ENCODE measurements at regions not wholly inside any gene's neighbourhood (a gene's known extent, or its start where the extent isn't known, plus 50 kb on each side); places are given as distances from the start of the nearest gene placed in this dataset.

GRCh38 chr4:126267689-126268088, 952.9 kb downstream of the FAT4 start:
- no peaks in the 10 kb centered on the region for H3K36me3 Mint-ChIP-seq (ENCODE audit: insufficient read depth)
- H3K9me3 Mint-ChIP-seq: peaks cover 3% of the 10 kb centered on the region
- H3K4me1 Mint-ChIP-seq (ENCODE audit: low read depth): no peaks in the 10 kb centered on the region
- DNase-seq: no peak
- ATAC-seq: no peak
- H3K27me3 Mint-ChIP-seq (ENCODE audit: low read depth): no peaks in the 10 kb centered on the region
- no peak overlapping the region for H3K4me3 Mint-ChIP-seq

GRCh38 chr4:126268106-126268505, 953.4 kb downstream of the FAT4 start:
- Mint-ChIP-seq H3K4me3 (no peak overlapping the region), H3K27me3 (ENCODE audit: low read depth) (no peaks in the 10 kb centered on the region), H3K36me3 (ENCODE audit: insufficient read depth) (no peaks in the 10 kb centered on the region), H3K9me3 (peaks cover 3% of the 10 kb centered on the region), H3K4me1 (ENCODE audit: low read depth) (no peaks in the 10 kb centered on the region)
- no peak for DNase-seq
- ATAC-seq: no peak

GRCh38 chr4:126269106-126269505, 954.4 kb downstream of the FAT4 start:
- H3K9me3 Mint-ChIP-seq: peaks cover 3% of the 10 kb centered on the region
- ATAC-seq: no peak
- no peaks in the 10 kb centered on the region for H3K27me3 Mint-ChIP-seq (ENCODE audit: low read depth)
- H3K36me3 Mint-ChIP-seq (ENCODE audit: insufficient read depth): no peaks in the 10 kb centered on the region
- H3K4me1 Mint-ChIP-seq (ENCODE audit: low read depth): no peaks in the 10 kb centered on the region
- H3K4me3 Mint-ChIP-seq: no peak overlapping the region
- no peak for DNase-seq

- H3K4me1 Mint-ChIP-seq (ENCODE audit: low read depth): no peaks in the 10 kb centered on the region
- no peak overlapping the region for H3K4me3 Mint-ChIP-seq
- DNase-seq: no peak
- H3K36me3 Mint-ChIP-seq (ENCODE audit: insufficient read depth): no peaks in the 10 kb centered on the region
- no peak for ATAC-seq
- no peaks in the 10 kb centered on the region for H3K27me3 Mint-ChIP-seq (ENCODE audit: low read depth)
- peaks cover 3% of the 10 kb centered on the region for H3K9me3 Mint-ChIP-seq
Measured at GRCh38 chr4:126271292-126271691, 956.5 kb downstream of the FAT4 start.

GRCh38 chr4:126273746-126274145, 959.0 kb downstream of the FAT4 start:
- H3K36me3 Mint-ChIP-seq (ENCODE audit: insufficient read depth): no peaks in the 10 kb centered on the region
- DNase-seq (no peak), ATAC-seq (no peak)
- H3K9me3 Mint-ChIP-seq: peaks cover 3% of the 10 kb centered on the region
- no peak overlapping the region for H3K4me3 Mint-ChIP-seq
- H3K4me1 Mint-ChIP-seq (ENCODE audit: low read depth): no peaks in the 10 kb centered on the region
- H3K27me3 Mint-ChIP-seq (ENCODE audit: low read depth): no peaks in the 10 kb centered on the region

GRCh38 chr4:126291886-126292285, 977.1 kb downstream of the FAT4 start:
- Mint-ChIP-seq H3K36me3 (ENCODE audit: insufficient read depth) (no peaks in the 10 kb centered on the region), H3K4me1 (ENCODE audit: low read depth) (no peaks in the 10 kb centered on the region), H3K27me3 (ENCODE audit: low read depth) (no peaks in the 10 kb centered on the region), H3K4me3 (no peak overlapping the region), H3K9me3 (peaks cover 13% of the 10 kb centered on the region)
- no peak for ATAC-seq
- DNase-seq: no peak

- H3K4me1 Mint-ChIP-seq (ENCODE audit: low read depth): no peaks in the 10 kb centered on the region
- no peaks in the 10 kb centered on the region for H3K36me3 Mint-ChIP-seq (ENCODE audit: insufficient read depth)
- no peaks in the 10 kb centered on the region for H3K27me3 Mint-ChIP-seq (ENCODE audit: low read depth)
- no peak overlapping the region for H3K4me3 Mint-ChIP-seq
- H3K9me3 Mint-ChIP-seq: peaks cover 33% of the 10 kb centered on the region
- ATAC-seq (no peak), DNase-seq (no peak)
Measured at GRCh38 chr4:126298271-126298670, 983.5 kb downstream of the FAT4 start.

- Mint-ChIP-seq H3K9me3 (peaks cover 24% of the 10 kb centered on the region), H3K4me3 (no peak overlapping the region), H3K36me3 (ENCODE audit: insufficient read depth) (no peaks in the 10 kb centered on the region), H3K4me1 (ENCODE audit: low read depth) (no peaks in the 10 kb centered on the region), H3K27me3 (ENCODE audit: low read depth) (no peaks in the 10 kb centered on the region)
- DNase-seq: no peak
- ATAC-seq: no peak
Measured at GRCh38 chr4:126306152-126306869, 991.6 kb downstream of the FAT4 start.

- no peaks in the 10 kb centered on the region for H3K4me1 Mint-ChIP-seq (ENCODE audit: low read depth)
- no peak for DNase-seq
- peaks cover 3% of the 10 kb centered on the region for H3K9me3 Mint-ChIP-seq
- H3K27me3 Mint-ChIP-seq (ENCODE audit: low read depth): no peaks in the 10 kb centered on the region
- no peak overlapping the region for H3K4me3 Mint-ChIP-seq
- no peaks in the 10 kb centered on the region for H3K36me3 Mint-ChIP-seq (ENCODE audit: insufficient read depth)
- ATAC-seq: no peak
Measured at GRCh38 chr4:126318376-126318775, 1003.6 kb downstream of the FAT4 start.

GRCh38 chr4:126328914-126329313, 1014.2 kb downstream of the FAT4 start:
- Mint-ChIP-seq H3K36me3 (ENCODE audit: insufficient read depth) (no peaks in the 10 kb centered on the region), H3K4me1 (ENCODE audit: low read depth) (no peaks in the 10 kb centered on the region), H3K9me3 (peaks cover 11% of the 10 kb centered on the region), H3K27me3 (ENCODE audit: low read depth) (no peaks in the 10 kb centered on the region), H3K4me3 (no peak overlapping the region)
- ATAC-seq (no peak), DNase-seq (no peak)

- no peak for DNase-seq
- peaks cover 14% of the 10 kb centered on the region for H3K9me3 Mint-ChIP-seq
- no peak overlapping the region for H3K4me3 Mint-ChIP-seq
- H3K36me3 Mint-ChIP-seq (ENCODE audit: insufficient read depth): no peaks in the 10 kb centered on the region
- ATAC-seq: no peak
- H3K27me3 Mint-ChIP-seq (ENCODE audit: low read depth): no peaks in the 10 kb centered on the region
- no peaks in the 10 kb centered on the region for H3K4me1 Mint-ChIP-seq (ENCODE audit: low read depth)
Measured at GRCh38 chr4:126338548-126338947, 1023.8 kb downstream of the FAT4 start.

- Mint-ChIP-seq H3K4me3 (no peak overlapping the region), H3K36me3 (ENCODE audit: insufficient read depth) (no peaks in the 10 kb centered on the region), H3K9me3 (peaks cover 4% of the 10 kb centered on the region), H3K4me1 (ENCODE audit: low read depth) (no peaks in the 10 kb centered on the region), H3K27me3 (ENCODE audit: low read depth) (no peaks in the 10 kb centered on the region)
- ATAC-seq (no peak), DNase-seq (no peak)
Measured at GRCh38 chr4:126341927-126342326, 1027.2 kb downstream of the FAT4 start.

- DNase-seq: no peak
- Mint-ChIP-seq H3K36me3 (ENCODE audit: insufficient read depth) (no peaks in the 10 kb centered on the region), H3K9me3 (peaks cover 4% of the 10 kb centered on the region), H3K4me3 (no peak overlapping the region), H3K27me3 (ENCODE audit: low read depth) (no peaks in the 10 kb centered on the region), H3K4me1 (ENCODE audit: low read depth) (no peaks in the 10 kb centered on the region)
- no peak for ATAC-seq
Measured at GRCh38 chr4:126344472-126344871, 1029.7 kb downstream of the FAT4 start.

GRCh38 chr4:126346654-126347053, 1031.9 kb downstream of the FAT4 start:
- Mint-ChIP-seq H3K9me3 (peaks cover 9% of the 10 kb centered on the region), H3K4me3 (no peak overlapping the region), H3K4me1 (ENCODE audit: low read depth) (no peaks in the 10 kb centered on the region), H3K36me3 (ENCODE audit: insufficient read depth) (no peaks in the 10 kb centered on the region), H3K27me3 (ENCODE audit: low read depth) (no peaks in the 10 kb centered on the region)
- DNase-seq (no peak), ATAC-seq (no peak)

GRCh38 chr4:126354784-126355183, 1040.0 kb downstream of the FAT4 start:
- Mint-ChIP-seq H3K4me1 (ENCODE audit: low read depth) (no peaks in the 10 kb centered on the region), H3K36me3 (ENCODE audit: insufficient read depth) (no peaks in the 10 kb centered on the region), H3K9me3 (peaks cover 7% of the 10 kb centered on the region), H3K27me3 (ENCODE audit: low read depth) (no peaks in the 10 kb centered on the region), H3K4me3 (no peak overlapping the region)
- no peak for DNase-seq
- no peak for ATAC-seq

- no peaks in the 10 kb centered on the region for H3K27me3 Mint-ChIP-seq (ENCODE audit: low read depth)
- no peak for ATAC-seq
- H3K36me3 Mint-ChIP-seq (ENCODE audit: insufficient read depth): no peaks in the 10 kb centered on the region
- H3K4me1 Mint-ChIP-seq (ENCODE audit: low read depth): no peaks in the 10 kb centered on the region
- peaks cover 3% of the 10 kb centered on the region for H3K9me3 Mint-ChIP-seq
- DNase-seq: no peak
- H3K4me3 Mint-ChIP-seq: no peak overlapping the region
Measured at GRCh38 chr4:126358041-126358440, 1043.3 kb downstream of the FAT4 start.
